ENCODE measurements at regions not wholly inside any gene's neighbourhood (a gene's known extent, or its start where the extent isn't known, plus 50 kb on each side); places are given as distances from the start of the nearest gene placed in this dataset.

DNA sequence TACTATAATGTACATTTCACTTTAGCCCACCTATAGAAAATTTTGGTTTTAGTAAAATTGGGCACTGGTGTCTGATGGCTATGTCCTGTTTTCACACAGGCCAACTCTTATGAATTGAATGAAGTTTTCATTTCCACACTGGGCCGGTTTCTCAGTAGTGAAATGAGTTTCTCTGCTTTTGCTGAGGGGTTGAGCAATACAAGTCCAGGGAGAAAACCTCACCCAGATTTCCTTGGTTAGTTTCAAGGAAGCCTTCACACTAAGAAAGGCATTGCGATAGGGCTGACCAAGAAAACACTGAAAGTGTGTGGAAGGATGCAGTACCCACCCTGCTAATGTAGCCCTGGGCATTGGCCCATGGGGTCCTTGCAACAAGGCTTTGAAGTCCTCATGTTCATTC is 331.5 kb upstream of the CFAP20DC start:
- no peak for TF ChIP-seq POLR2A (IDR thresholded peaks at IDR 0.05)
- TF ChIP-seq, protein P1, sequence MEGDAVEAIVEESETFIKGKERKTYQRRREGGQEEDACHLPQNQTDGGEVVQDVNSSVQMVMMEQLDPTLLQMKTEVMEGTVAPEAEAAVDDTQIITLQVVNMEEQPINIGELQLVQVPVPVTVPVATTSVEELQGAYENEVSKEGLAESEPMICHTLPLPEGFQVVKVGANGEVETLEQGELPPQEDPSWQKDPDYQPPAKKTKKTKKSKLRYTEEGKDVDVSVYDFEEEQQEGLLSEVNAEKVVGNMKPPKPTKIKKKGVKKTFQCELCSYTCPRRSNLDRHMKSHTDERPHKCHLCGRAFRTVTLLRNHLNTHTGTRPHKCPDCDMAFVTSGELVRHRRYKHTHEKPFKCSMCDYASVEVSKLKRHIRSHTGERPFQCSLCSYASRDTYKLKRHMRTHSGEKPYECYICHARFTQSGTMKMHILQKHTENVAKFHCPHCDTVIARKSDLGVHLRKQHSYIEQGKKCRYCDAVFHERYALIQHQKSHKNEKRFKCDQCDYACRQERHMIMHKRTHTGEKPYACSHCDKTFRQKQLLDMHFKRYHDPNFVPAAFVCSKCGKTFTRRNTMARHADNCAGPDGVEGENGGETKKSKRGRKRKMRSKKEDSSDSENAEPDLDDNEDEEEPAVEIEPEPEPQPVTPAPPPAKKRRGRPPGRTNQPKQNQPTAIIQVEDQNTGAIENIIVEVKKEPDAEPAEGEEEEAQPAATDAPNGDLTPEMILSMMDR (IDR thresholded peaks at IDR 0.05 in 4 of 5, conservative IDR thresholded peaks at IDR 0.05 in 1 of 5): no peak

Data from gastrocnemius medialis (tissue), 4 donors.